ENCODE measurements at regions not wholly inside any gene's neighbourhood (a gene's known extent, or its start where the extent isn't known, plus 50 kb on each side); places are given as distances from the start of the nearest gene placed in this dataset.

- no peak overlapping the region for H3K4me3 ChIP-seq
- WGBS, 2 donors: 86 to 88% methylated on average over 2 of the region's 2 CpGs
- no peaks in the 10 kb centered on the region for H3K27me3 ChIP-seq
- TF ChIP-seq POLR2A (IDR thresholded peaks at IDR 0.05) (no peak), CTCF (IDR thresholded peaks at IDR 0.05) (no peak)
- H3K27ac ChIP-seq: no peak overlapping the region
- intact Hi-C loops (cut with DNase I): no loop called here
- H3K36me3 ChIP-seq: no peaks in the 10 kb centered on the region
- DNase-seq: no peak
- no peaks in the 10 kb centered on the region for H3K9me3 ChIP-seq
- no peaks in the 10 kb centered on the region for H3K4me1 ChIP-seq
These were observed 157.4 kb downstream of the CD47 start for GRCh38 chr3:107933450-107933849.

DNA sequence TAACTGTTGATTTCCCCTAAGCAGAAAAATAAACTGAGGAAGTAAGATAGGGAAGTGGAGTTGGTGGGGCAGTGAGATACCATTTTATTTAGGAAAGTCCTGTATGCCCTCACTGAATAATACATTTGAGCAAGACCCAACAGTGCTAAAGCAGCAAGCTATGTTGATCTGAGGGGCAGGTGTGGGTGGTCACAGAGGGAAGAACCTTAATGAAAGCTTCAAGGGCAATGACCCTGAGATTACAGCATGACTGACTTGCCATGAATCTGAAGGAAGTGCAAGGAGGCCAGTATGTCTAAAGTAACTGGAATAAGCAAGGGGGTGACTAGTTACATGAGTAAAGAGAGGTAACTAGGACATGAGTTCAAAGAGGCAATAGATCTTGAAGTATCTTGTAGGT, 159.5 kb downstream of the CD47 start:
- intact Hi-C loops (cut with DNase I): no loop called here
- Histone ChIP-seq H3K27me3 (peaks cover 0 to 6% (median 2%) of the 10 kb centered on the region in 4 donors), H3K4me3 (no peak overlapping the region), H3K36me3 (no peaks in the 10 kb centered on the region), H3K4me1 (peaks cover 0 to 15% (median 6%) of the 10 kb centered on the region in 3 donors), H3K27ac (no peak overlapping the region), H3K9me3 (no peaks in the 10 kb centered on the region)
- DNase-seq: no peak
- no peak for TF ChIP-seq CTCF (IDR thresholded peaks at IDR 0.05)
- TF ChIP-seq POLR2A (IDR thresholded peaks at IDR 0.05): no peak

- DNase-seq: no peak
- Histone ChIP-seq H3K4me1 (peaks cover 0 to 15% (median 6%) of the 10 kb centered on the region in 3 donors), H3K4me3 (no peak overlapping the region), H3K27ac (no peak overlapping the region), H3K9me3 (no peaks in the 10 kb centered on the region), H3K27me3 (peaks cover 0 to 6% (median 2%) of the 10 kb centered on the region in 4 donors), H3K36me3 (no peaks in the 10 kb centered on the region)
- 86 to 92% methylated on average over 3 of the region's 3 CpGs for WGBS, 2 donors
- TF ChIP-seq CTCF (IDR thresholded peaks at IDR 0.05) (no peak), POLR2A (IDR thresholded peaks at IDR 0.05) (no peak)
- intact Hi-C loops (cut with DNase I): no loop called here
These were observed 161.7 kb downstream of the CD47 start for GRCh38 chr3:107929088-107929487.

GRCh38 chr3:107928084-107928445, 162.8 kb downstream of the CD47 start:
- WGBS, 2 donors: 12 to 18% methylated on average over 8 of the region's 8 CpGs
- TF ChIP-seq CTCF (IDR thresholded peaks at IDR 0.05) (no peak), POLR2A (IDR thresholded peaks at IDR 0.05) (no peak)
- Histone ChIP-seq H3K9me3 (no peaks in the 10 kb centered on the region), H3K4me1 (peaks cover 0 to 15% (median 6%) of the 10 kb centered on the region in 3 donors), H3K36me3 (no peaks in the 10 kb centered on the region), H3K4me3 (peak overlapping the region; percentile 42 to 77 (median 58)), H3K27me3 (peaks cover 0 to 6% (median 2%) of the 10 kb centered on the region in 4 donors), H3K27ac (no peak overlapping the region)
- intact Hi-C loops (cut with DNase I): no loop called here
- no peak for DNase-seq

- TF ChIP-seq POLR2A (IDR thresholded peaks at IDR 0.05) (no peak), CTCF (IDR thresholded peaks at IDR 0.05) (peak; percentile 80 to 91 (median 86))
- H3K36me3 ChIP-seq: no peaks in the 10 kb centered on the region
- DNase-seq: no peak
- peaks cover 0 to 6% (median 2%) of the 10 kb centered on the region in 4 donors for H3K27me3 ChIP-seq
- H3K4me3 ChIP-seq: peak overlapping the region; percentile 42 to 77 (median 58)
- H3K27ac ChIP-seq: no peak overlapping the region
- H3K4me1 ChIP-seq: peaks cover 0 to 15% (median 6%) of the 10 kb centered on the region in 3 donors
- intact Hi-C loops (cut with DNase I): no loop called here
- H3K9me3 ChIP-seq: no peaks in the 10 kb centered on the region
- WGBS, 2 donors: 5 to 7% methylated on average over 8 to 31 of the region's 55 CpGs
These were observed 163.3 kb downstream of the CD47 start for GRCh38 chr3:107927361-107928083.

Data from esophagus squamous epithelium (tissue), 5 donors.